ENCODE measurements at regions not wholly inside any gene's neighbourhood (a gene's known extent, or its start where the extent isn't known, plus 50 kb on each side); places are given as distances from the start of the nearest gene placed in this dataset.

DNA sequence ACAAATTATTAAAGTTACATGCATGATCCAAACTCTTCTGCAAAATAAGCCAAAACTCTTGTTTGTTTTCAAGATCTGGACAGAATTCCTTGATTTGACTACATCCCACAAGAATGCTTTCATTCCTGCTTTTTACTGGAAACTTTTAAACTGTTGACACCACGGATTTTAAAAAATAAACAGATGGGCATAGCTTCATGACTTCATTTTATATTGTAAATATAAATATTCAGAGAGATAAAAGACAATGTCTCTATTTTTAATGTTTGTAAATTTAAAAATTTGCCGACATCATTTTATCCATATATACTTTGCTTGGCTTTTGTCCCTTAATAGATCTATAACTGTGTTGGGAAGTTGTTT, 134.3 kb upstream of the DCN start:
- H3K4me3 ChIP-seq (ENCODE audit: low read depth, low read length), result no peak overlapping the region
- no peak for DNase-seq (ENCODE audit: low read depth)
- TF ChIP-seq POLR2A (IDR thresholded peaks at IDR 0.05; ENCODE audit: extremely low read depth, insufficient read length) (no peak), MYC (IDR thresholded peaks at IDR 0.05; ENCODE audit: low read depth, low read length) (no peak), MAX (IDR thresholded peaks at IDR 0.05; ENCODE audit: low read depth, low read length) (no peak)
- TF ChIP-seq, protein P1, sequence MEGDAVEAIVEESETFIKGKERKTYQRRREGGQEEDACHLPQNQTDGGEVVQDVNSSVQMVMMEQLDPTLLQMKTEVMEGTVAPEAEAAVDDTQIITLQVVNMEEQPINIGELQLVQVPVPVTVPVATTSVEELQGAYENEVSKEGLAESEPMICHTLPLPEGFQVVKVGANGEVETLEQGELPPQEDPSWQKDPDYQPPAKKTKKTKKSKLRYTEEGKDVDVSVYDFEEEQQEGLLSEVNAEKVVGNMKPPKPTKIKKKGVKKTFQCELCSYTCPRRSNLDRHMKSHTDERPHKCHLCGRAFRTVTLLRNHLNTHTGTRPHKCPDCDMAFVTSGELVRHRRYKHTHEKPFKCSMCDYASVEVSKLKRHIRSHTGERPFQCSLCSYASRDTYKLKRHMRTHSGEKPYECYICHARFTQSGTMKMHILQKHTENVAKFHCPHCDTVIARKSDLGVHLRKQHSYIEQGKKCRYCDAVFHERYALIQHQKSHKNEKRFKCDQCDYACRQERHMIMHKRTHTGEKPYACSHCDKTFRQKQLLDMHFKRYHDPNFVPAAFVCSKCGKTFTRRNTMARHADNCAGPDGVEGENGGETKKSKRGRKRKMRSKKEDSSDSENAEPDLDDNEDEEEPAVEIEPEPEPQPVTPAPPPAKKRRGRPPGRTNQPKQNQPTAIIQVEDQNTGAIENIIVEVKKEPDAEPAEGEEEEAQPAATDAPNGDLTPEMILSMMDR (IDR thresholded peaks at IDR 0.05; ENCODE audit: low read depth, low read length), result no peak

- TF ChIP-seq MAX (IDR thresholded peaks at IDR 0.05; ENCODE audit: low read depth, low read length), result no peak
- no peak for TF ChIP-seq MYC (IDR thresholded peaks at IDR 0.05; ENCODE audit: low read depth, low read length)
- TF ChIP-seq, protein P1 (IDR thresholded peaks at IDR 0.05; ENCODE audit: low read depth, low read length), result no peak
- TF ChIP-seq POLR2A (IDR thresholded peaks at IDR 0.05; ENCODE audit: extremely low read depth, insufficient read length), result no peak
- H3K4me3 ChIP-seq (ENCODE audit: low read depth, low read length), result no peak overlapping the region
- no peak for DNase-seq (ENCODE audit: low read depth)
Measured at GRCh38 chr12:91316161-91316906, 133.7 kb upstream of the DCN start.

DNA sequence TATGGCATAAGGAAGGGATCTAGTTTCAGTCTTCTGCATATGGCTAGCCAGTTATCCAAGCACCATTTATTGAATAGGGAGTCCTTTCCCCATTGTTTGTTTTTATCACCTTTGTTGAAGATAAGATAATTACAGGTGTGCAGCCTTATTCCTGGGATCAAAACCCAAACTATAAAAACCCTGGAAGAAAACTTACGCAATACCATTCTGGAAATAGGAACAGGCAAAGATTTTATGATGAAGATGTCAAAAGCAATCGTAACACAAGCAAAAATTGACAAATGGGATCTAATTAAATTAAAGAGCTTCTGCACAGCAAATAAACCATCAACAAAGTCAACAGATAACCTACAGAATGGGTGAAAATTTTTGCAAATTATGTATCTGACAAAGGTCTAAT, 128.5 kb upstream of the DCN start:
- no peak overlapping the region for H3K4me3 ChIP-seq (ENCODE audit: low read depth, low read length)
- no peak for TF ChIP-seq POLR2A (IDR thresholded peaks at IDR 0.05; ENCODE audit: extremely low read depth, insufficient read length)
- TF ChIP-seq MAX (IDR thresholded peaks at IDR 0.05; ENCODE audit: low read depth, low read length), result no peak
- no peak for TF ChIP-seq MYC (IDR thresholded peaks at IDR 0.05; ENCODE audit: low read depth, low read length)
- TF ChIP-seq, protein P1 (IDR thresholded peaks at IDR 0.05; ENCODE audit: low read depth, low read length), result no peak
- no peak for DNase-seq (ENCODE audit: low read depth)

DNA sequence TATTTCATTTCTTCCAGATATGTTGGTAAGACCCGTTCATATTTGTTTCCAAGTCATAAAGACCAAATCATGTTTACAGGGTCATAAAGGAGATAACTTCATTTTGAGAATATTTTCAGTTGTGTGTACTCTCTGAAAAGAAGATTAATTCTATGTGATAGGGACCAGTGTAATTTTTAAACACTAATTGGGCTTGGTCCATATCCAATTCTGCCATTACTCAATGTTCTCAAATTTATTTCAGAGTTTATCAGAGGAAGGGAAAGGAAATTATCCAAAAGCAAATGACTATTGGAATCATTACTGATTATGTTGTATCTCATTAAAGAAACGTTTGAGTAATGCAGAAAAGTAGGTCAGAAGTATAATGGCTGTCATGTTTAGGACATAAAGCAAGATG, 126.8 kb upstream of the DCN start:
- no peak overlapping the region for H3K4me3 ChIP-seq (ENCODE audit: low read depth, low read length)
- TF ChIP-seq POLR2A (IDR thresholded peaks at IDR 0.05; ENCODE audit: extremely low read depth, insufficient read length) (no peak), MAX (IDR thresholded peaks at IDR 0.05; ENCODE audit: low read depth, low read length) (no peak), MYC (IDR thresholded peaks at IDR 0.05; ENCODE audit: low read depth, low read length) (no peak)
- TF ChIP-seq, protein P1 (IDR thresholded peaks at IDR 0.05; ENCODE audit: low read depth, low read length), result no peak
- no peak for DNase-seq (ENCODE audit: low read depth)

DNA sequence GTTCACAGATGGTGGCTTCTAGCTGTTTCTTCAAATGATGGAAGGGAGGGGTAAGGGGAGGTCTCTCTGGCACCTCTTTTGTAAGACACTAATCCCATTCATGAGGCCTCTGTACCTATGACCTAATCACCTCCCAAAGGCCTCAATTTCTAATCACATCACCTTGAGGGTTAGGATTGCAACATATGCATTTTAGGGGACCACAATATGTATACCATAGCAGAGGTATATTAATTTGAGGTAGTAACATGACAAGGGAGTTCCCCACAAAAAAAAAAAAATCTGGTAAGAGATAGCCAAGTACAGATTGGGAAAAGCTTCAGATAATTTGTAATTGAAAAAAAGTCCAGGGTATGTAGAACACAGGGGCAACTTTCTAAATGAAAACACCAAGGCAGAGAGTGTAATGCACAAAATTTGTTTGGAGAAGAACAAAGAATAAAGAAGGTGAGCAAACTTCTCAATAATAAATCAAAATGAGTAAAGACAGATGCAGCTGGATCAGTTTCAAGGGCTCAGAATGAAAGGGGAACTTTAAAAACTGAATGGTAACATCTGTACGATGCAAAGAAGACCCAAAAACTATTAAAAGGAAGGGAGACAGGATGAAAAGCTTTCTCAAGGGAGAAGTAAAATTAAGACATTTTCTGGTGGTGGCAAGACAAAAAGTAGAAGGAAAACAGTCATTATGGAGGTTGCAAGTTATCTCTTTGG, 125.5 kb upstream of the DCN start:
- no peak for TF ChIP-seq MYC (IDR thresholded peaks at IDR 0.05; ENCODE audit: low read depth, low read length)
- TF ChIP-seq, protein P1 (IDR thresholded peaks at IDR 0.05; ENCODE audit: low read depth, low read length), result no peak
- no peak for TF ChIP-seq MAX (IDR thresholded peaks at IDR 0.05; ENCODE audit: low read depth, low read length)
- TF ChIP-seq POLR2A (IDR thresholded peaks at IDR 0.05; ENCODE audit: extremely low read depth, insufficient read length), result no peak
- H3K4me3 ChIP-seq (ENCODE audit: low read depth, low read length), result no peak overlapping the region
- no peak for DNase-seq (ENCODE audit: low read depth)
